Astrocyte of the spinal cord (primary cell): ENCODE measurements at regions not wholly inside any gene's neighbourhood (a gene's known extent, or its start where the extent isn't known, plus 50 kb on each side); places are given as distances from the start of the nearest gene placed in this dataset.

ENCODE experiments used
- DNase-seq: peaks from one replicate; pipeline ENCODE4 v3.0.0; 2011; ENCODE audit warnings: low read depth, low spot score
- H3K4me3 ChIP-seq: 2 replicates; pipeline ENCODE4 v1.5.1; 2011; ENCODE audit warnings: low read depth, mild to moderate bottlenecking, low read length, moderate library complexity
- in situ Hi-C: cut with HindIII; loops from 2 replicates; pipeline ENCODE4 v1.10.0; 2017; ENCODE audit warnings: low sequenced_read_pairs
- TF ChIP-seq, protein P1 (sequence below): IDR thresholded peaks from 2 replicates; pipeline ENCODE4 v1.5.1; 2012; ENCODE audit warnings: low read depth, mild to moderate bottlenecking, low read length, inconsistent platforms

DNA sequence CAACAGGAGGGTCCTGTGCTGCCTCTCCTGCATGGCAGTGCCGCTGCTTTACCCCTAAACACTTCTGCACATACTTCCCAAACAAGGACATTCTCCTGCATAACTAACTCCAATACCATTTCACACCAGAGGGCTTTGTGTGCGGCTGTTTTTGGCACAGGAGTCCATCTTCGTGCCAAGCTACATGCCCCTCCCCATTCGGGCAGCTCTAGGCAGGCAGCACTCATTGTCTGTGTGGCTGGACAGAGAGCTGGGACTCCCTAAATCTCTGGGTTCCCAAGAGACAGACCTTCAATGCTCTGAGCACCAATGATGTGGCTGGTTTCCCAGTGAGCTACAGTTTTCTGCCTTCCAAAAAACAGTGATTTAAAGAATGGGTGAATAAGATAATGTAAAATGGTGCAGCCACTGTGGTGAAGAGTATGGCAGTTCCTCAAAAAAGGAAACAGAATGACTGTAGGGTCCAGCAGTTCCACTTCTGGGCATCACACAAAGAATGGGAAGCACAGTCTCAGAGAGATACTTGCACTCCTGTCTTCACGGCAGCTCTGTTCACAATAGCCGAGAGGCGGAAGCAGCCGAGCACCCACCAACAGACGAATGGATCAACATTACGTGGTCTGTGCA lies 80.3 kb upstream of the DUSP22 start:
- in situ Hi-C loops = no loop called here
- TF ChIP-seq, protein P1, sequence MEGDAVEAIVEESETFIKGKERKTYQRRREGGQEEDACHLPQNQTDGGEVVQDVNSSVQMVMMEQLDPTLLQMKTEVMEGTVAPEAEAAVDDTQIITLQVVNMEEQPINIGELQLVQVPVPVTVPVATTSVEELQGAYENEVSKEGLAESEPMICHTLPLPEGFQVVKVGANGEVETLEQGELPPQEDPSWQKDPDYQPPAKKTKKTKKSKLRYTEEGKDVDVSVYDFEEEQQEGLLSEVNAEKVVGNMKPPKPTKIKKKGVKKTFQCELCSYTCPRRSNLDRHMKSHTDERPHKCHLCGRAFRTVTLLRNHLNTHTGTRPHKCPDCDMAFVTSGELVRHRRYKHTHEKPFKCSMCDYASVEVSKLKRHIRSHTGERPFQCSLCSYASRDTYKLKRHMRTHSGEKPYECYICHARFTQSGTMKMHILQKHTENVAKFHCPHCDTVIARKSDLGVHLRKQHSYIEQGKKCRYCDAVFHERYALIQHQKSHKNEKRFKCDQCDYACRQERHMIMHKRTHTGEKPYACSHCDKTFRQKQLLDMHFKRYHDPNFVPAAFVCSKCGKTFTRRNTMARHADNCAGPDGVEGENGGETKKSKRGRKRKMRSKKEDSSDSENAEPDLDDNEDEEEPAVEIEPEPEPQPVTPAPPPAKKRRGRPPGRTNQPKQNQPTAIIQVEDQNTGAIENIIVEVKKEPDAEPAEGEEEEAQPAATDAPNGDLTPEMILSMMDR = no peak
- no peak overlapping the region for H3K4me3 ChIP-seq
- no peak for DNase-seq

DNA sequence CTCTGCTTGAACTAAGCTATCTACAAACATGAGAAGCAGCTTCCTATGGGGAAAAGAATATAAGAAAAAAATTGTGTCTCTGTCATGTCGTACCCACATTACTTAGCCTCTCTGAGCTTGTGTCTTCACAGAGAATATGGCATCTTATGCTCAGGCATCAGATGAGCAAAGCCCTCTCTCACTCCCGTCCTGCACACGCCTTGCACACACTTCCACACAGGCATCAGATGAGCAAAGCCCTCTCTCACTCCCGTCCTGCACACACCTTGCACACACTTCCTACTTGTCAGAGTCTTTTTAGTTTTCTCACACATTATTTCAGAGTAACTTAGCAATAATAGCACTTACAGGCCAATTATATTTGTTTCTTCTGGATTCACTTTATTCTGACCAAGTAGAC lies 79.0 kb upstream of the DUSP22 start:
- H3K4me3 ChIP-seq = no peak overlapping the region
- TF ChIP-seq, protein P1 = no peak
- DNase-seq = no peak
- in situ Hi-C loops = no loop called here

DNA sequence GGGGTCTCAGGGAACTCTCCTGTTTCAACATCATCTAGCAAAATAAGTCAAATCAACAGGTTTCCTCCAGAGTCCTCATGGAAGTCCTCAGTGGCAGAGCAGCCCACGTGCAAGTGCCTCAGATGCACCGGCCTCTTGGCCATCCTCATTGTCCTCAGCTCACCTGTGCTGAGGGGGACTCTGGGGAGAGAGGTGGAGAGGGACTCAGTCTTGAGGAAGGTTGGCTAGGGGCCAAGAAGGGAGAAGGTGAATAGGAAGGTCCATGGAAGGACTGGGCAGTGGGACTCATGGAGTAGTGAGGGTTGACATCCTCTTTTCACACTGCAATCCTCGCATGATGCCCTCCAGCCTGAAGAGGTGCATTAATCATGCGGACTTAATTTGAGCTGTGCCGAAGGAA lies 77.9 kb upstream of the DUSP22 start:
- DNase-seq = no peak
- TF ChIP-seq, protein P1 = no peak
- in situ Hi-C loops = no loop called here
- H3K4me3 ChIP-seq = no peak overlapping the region

DNA sequence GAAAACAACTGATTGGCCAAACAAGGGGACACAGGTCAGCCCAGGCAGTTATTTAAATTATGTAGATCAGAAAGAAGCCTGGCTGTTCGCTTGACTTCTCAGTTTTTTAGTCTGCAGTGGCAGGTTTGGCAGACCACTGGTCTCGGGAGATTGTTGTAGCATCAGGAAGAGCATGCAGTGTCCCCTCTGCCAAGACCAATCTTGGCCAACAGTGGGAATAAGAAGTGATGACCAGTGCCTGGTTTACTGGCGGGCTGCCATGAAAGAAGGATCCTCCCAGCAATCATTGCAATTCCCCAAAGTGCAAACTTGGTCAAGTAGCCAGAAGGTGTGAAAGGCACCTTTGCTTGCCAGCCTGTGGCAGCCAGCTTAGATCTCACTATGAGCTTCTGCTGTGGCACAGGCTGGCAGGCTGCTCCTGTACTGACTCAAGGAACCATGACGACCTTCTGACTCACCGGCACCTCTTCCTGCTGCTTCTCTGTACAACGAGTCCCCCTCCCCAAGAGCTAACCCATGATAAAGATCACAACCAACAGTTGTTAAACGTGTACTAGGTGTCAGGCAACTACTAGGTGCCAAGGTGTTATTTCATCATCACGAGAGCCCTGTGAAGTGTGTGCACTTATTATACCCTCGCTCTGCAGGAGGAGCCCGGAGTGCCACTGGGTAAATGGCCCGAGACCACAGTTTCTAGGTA lies 76.8 kb upstream of the DUSP22 start:
- H3K4me3 ChIP-seq = no peak overlapping the region
- TF ChIP-seq, protein P1 = no peak
- in situ Hi-C loops = no loop called here
- DNase-seq = peak; percentile 19

DNA sequence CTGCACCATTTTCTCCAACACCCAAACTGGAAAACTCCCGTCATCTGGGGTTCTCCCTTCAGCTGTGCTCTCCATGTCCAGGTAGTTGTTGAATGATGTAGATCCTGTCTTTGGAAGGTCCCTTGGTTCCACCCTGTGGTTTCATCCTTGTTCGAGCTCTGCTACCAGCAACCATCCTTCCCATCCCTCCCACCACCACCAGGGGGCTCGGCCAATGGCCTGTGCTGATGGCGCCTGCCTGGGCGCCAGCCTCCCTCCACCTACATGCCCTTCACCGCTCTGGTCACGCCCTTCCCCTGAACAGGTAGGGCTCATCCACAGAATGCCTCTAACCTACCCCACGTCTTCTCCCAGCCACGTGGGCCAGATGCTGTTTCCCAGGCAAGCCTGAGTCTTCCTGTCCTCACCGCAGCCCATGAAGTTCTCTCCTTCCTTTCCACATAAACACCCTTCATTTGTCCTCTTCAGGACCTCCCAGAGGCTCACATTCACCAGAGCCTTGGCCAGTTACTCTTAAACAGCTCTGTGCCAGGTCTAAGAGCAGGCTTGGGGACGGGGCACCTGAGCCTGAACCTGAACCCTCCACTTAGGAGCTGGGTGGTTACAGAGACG lies 75.1 kb upstream of the DUSP22 start:
- DNase-seq = no peak
- TF ChIP-seq, protein P1 = peak; percentile 58
- no peak overlapping the region for H3K4me3 ChIP-seq
- in situ Hi-C loops = no loop called here

DNA sequence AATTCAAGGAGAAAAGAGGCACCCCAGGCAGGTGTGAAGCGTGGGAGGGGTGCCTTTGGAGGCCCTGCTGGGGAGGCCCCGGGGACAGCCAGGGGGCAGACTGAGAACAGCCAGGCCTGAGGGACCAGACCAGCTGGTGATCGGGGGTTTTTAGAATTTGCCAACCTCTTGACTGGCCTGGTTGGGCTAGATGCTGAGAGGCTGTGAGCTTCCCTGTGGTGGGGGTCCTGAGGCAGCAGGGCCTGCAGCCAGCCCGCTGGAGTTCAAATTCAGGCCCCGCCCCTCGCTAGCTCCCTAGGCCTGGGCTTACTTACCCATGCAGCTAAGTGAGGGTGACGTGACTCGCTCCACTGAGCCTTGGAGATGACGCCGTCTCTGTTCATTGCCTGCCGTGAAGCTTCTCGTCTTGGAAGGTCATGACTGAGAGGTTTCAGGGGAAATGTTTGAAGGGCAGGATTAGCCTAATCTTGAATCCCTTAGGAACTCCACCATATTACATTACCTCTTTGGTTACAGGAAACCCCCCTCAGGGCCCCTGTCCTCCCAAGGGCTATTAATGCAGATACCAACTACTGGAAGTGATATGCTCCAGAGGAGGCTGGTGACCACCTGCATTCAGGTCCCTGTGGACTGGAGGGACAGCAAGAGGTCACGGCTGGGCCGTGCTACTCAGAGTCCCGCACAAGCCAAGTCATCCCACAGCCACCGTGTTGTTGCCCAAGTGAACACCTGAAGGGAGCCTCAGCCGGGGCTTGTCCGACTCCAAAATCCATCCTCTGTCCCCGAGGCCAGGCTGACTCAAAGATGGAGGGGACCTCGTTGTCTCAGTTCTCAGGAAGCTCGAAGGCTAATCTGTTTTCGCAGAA lies 73.9 kb upstream of the DUSP22 start:
- in situ Hi-C loops = no loop called here
- H3K4me3 ChIP-seq = no peak overlapping the region
- TF ChIP-seq, protein P1 = no peak
- DNase-seq = no peak
